OCI-LY1 (cell line): ENCODE measurements at regions not wholly inside any gene's neighbourhood (a gene's known extent, or its start where the extent isn't known, plus 50 kb on each side); places are given as distances from the start of the nearest gene placed in this dataset.

ENCODE experiments used
- H2AFZ ChIP-seq: fragments of 200-600 bp; sonication (generic), shearing (Covaris generic); 2 replicates; pipeline ENCODE4 v1.6.0; 2014; ENCODE audit warnings: antibody characterized with exemption, mild to moderate bottlenecking, low read length
- H3F3A ChIP-seq: fragments of 200-600 bp; sonication (generic), shearing (Covaris generic); 2 replicates; pipeline ENCODE4 v1.6.0; 2014; ENCODE audit warnings: mild to moderate bottlenecking, antibody characterized with exemption, low read length, moderate library complexity; ENCODE audit not compliant: insufficient read depth
- H3K27ac ChIP-seq: fragments of 200-600 bp; sonication (generic); 2 replicates; pipeline ENCODE4 v1.5.1; 2014; ENCODE audit warnings: low read length, mixed run types, mild to moderate bottlenecking, low read depth; ENCODE audit not compliant: poor library complexity, severe bottlenecking
- H3K27me3 ChIP-seq: fragments of 200-600 bp; sonication (generic); 2 replicates; pipeline ENCODE4 v1.6.0; 2014; ENCODE audit warnings: antibody characterized with exemption, mild to moderate bottlenecking, low read length, moderate library complexity; ENCODE audit not compliant: insufficient read depth
- H3K36me3 ChIP-seq: fragments of 200-600 bp; sonication (generic); 2 replicates; pipeline ENCODE4 v1.6.1; 2014; ENCODE audit warnings: mild to moderate bottlenecking, antibody characterized with exemption, low read length, moderate library complexity, mixed read lengths; ENCODE audit not compliant: insufficient read depth
- H3K4me1 ChIP-seq: fragments of 200-600 bp; sonication (generic); 2 replicates; pipeline ENCODE4 v1.5.1; 2014; ENCODE audit warnings: mild to moderate bottlenecking, low read length, moderate library complexity; ENCODE audit not compliant: insufficient read depth, severe bottlenecking
- H3K4me2 ChIP-seq: fragments of 200-600 bp; sonication (generic), shearing (Covaris generic); 2 replicates; pipeline ENCODE4 v1.6.1; 2014; ENCODE audit warnings: low read length
- H3K4me3 ChIP-seq: fragments of 200-600 bp; sonication (generic); 2 replicates; pipeline ENCODE4 v1.5.1; 2014; ENCODE audit warnings: low read length, low read depth, mild to moderate bottlenecking, mixed read lengths; ENCODE audit not compliant: poor library complexity, severe bottlenecking
- H3K79me2 ChIP-seq: fragments of 200-600 bp; shearing (Covaris generic); 2 replicates; pipeline ENCODE4 v1.6.1; 2016; ENCODE audit warnings: mixed run types, low read length, mixed read lengths; ENCODE audit not compliant: insufficient read depth
- H3K9ac ChIP-seq: fragments of 200-600 bp; sonication (generic), shearing (Covaris generic); 2 replicates; pipeline ENCODE4 v1.6.1; 2014; ENCODE audit warnings: mild to moderate bottlenecking, low read length, mixed read lengths
- H3K9me2 ChIP-seq: fragments of 200-600 bp; sonication (generic), shearing (Covaris generic); 2 replicates; pipeline ENCODE4 v1.6.1; 2014; ENCODE audit warnings: low read depth, mild to moderate bottlenecking, low read length, mixed read lengths
- H3K9me3 ChIP-seq: fragments of 200-600 bp; shearing (Covaris generic); 2 replicates; pipeline ENCODE4 v1.6.1; 2014; ENCODE audit warnings: low read length, mixed read lengths
- H4K20me1 ChIP-seq: fragments of 200-600 bp; sonication (generic), shearing (Covaris generic); 2 replicates; pipeline ENCODE4 v1.6.0; 2016; ENCODE audit warnings: mild to moderate bottlenecking, low read length; ENCODE audit not compliant: insufficient read depth
- EZH2 ChIP-seq: fragments of 200-600 bp; sonication (generic), shearing (Covaris generic); IDR thresholded peaks from 2 replicates; pipeline ENCODE4 v1.8.0; 2017; ENCODE audit warnings: borderline replicate concordance, mixed run types, mild to moderate bottlenecking, antibody characterized with exemption, low read length, moderate library complexity, mixed read lengths
- TF ChIP-seq, protein P1 (sequence below): fragments of 200-600 bp; sonication (generic), shearing (Covaris generic); IDR thresholded peaks from 2 replicates; pipeline ENCODE4 v1.5.1; 2017; ENCODE audit warnings: mild to moderate bottlenecking, antibody characterized with exemption, low read length, moderate library complexity, mixed read lengths

DNA sequence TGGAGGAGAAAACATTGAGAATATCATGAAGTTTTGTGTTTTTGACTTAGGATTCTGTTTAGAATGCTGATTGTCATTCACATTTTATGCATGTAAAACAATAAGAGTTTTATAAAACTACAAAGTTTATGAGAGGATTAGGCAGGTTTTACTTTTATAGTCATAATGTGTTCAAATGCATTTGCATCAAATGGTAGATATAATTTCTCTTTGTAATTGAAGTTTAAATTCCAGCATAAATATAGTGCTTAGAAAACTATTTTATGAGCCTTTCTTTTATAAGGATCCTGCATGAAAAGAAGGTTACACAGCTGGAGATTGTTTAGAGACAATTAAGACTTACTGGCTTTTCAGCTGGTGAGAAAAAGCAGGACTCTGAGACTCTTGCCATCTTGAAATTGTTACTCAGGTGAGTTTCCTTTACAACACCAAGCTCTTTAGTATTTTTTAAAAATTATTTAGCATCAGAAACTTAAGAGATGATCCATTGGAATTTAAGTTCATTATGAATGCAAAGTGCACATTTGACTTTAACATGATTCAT is 157.1 kb upstream of the MAN1A1 start:
- Histone ChIP-seq H3K27ac (no peak overlapping the region), H3K27me3 (no peaks in the 10 kb centered on the region), H3K36me3 (no peaks in the 10 kb centered on the region), H3K9me2 (no peaks in the 10 kb centered on the region), H3F3A (no peaks in the 10 kb centered on the region), H3K4me2 (no peak overlapping the region), H3K79me2 (no peaks in the 10 kb centered on the region), H3K4me3 (no peak overlapping the region), H2AFZ (no peak overlapping the region), H3K9me3 (no peaks in the 10 kb centered on the region), H4K20me1 (no peaks in the 10 kb centered on the region), H3K4me1 (no peaks in the 10 kb centered on the region), H3K9ac (no peak overlapping the region)
- no peak for TF ChIP-seq EZH2
- TF ChIP-seq, protein P1, sequence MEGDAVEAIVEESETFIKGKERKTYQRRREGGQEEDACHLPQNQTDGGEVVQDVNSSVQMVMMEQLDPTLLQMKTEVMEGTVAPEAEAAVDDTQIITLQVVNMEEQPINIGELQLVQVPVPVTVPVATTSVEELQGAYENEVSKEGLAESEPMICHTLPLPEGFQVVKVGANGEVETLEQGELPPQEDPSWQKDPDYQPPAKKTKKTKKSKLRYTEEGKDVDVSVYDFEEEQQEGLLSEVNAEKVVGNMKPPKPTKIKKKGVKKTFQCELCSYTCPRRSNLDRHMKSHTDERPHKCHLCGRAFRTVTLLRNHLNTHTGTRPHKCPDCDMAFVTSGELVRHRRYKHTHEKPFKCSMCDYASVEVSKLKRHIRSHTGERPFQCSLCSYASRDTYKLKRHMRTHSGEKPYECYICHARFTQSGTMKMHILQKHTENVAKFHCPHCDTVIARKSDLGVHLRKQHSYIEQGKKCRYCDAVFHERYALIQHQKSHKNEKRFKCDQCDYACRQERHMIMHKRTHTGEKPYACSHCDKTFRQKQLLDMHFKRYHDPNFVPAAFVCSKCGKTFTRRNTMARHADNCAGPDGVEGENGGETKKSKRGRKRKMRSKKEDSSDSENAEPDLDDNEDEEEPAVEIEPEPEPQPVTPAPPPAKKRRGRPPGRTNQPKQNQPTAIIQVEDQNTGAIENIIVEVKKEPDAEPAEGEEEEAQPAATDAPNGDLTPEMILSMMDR = no peak

DNA sequence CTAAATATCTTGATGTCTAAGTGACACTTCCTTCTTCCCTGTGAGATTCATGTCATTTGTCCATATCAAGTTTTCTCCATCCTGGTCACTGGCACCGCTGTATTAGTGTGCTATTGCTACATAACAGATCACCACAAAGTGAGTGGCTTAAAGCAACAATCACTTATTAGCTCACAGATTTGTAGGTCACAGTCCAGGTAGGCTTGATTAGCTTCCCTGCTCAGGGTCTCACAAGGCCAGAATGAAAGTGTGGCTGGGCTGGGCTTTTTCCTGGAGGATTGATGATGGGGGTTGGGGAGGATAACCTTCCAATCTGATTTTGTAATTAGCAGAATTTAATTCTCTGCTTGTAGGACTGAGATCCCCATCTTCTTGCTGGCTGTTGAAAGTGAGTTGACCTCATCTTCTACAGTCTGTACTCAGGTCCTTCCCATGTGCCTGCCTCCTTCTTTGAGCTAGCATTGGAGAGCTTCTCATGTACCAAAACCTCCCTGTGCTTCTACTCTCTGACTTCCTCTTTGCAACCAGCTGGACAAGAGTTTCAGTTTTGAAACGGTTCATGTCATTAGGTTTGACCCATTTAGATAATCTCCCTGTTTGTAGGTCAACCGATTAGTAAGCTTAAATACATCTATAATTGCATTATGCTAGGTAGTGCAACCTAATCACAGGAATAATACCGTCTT is 152.4 kb upstream of the MAN1A1 start:
- H3K4me3 ChIP-seq = no peak overlapping the region
- no peaks in the 10 kb centered on the region for H3K79me2 ChIP-seq
- no peak for TF ChIP-seq EZH2
- TF ChIP-seq, protein P1 = no peak
- H3K36me3 ChIP-seq = no peaks in the 10 kb centered on the region
- no peaks in the 10 kb centered on the region for H3K9me3 ChIP-seq
- H3K9ac ChIP-seq = no peak overlapping the region
- no peak overlapping the region for H2AFZ ChIP-seq
- no peak overlapping the region for H3K27ac ChIP-seq
- H3K27me3 ChIP-seq = no peaks in the 10 kb centered on the region
- H3K9me2 ChIP-seq = no peaks in the 10 kb centered on the region
- no peaks in the 10 kb centered on the region for H3K4me1 ChIP-seq
- H3K4me2 ChIP-seq = no peak overlapping the region
- H3F3A ChIP-seq = no peaks in the 10 kb centered on the region; the same call in 1 of the 2 replicates
- no peaks in the 10 kb centered on the region for H4K20me1 ChIP-seq

DNA sequence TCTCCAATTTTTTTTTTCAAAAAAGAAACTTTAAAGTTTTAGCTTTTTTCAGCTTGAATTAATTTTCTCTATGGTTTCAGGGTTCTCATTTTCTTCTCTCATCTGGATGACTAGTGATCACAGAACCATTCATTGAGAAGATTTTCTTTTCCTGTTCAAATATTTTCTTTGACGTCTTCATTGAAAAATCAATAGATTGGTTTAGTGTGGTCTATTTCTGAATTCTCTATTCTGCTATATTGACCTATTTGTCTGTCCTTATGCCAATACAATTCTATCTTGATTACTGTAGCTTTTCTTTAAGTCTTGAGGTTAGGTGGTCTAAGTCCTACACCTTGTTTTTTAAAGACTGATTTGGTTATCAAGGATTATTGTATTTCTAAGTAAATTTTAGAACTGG is 150.2 kb upstream of the MAN1A1 start:
- H3F3A ChIP-seq = no peaks in the 10 kb centered on the region; the same call in 1 of the 2 replicates
- no peaks in the 10 kb centered on the region for H3K4me1 ChIP-seq
- no peaks in the 10 kb centered on the region for H3K9me2 ChIP-seq
- TF ChIP-seq, protein P1 = no peak
- no peak for TF ChIP-seq EZH2
- H3K4me2 ChIP-seq = no peak overlapping the region
- no peaks in the 10 kb centered on the region for H3K79me2 ChIP-seq
- H3K27ac ChIP-seq = no peak overlapping the region
- no peaks in the 10 kb centered on the region for H3K9me3 ChIP-seq
- no peaks in the 10 kb centered on the region for H3K27me3 ChIP-seq
- no peaks in the 10 kb centered on the region for H3K36me3 ChIP-seq
- H3K4me3 ChIP-seq = no peak overlapping the region
- no peaks in the 10 kb centered on the region for H4K20me1 ChIP-seq
- no peak overlapping the region for H2AFZ ChIP-seq
- no peak overlapping the region for H3K9ac ChIP-seq
